Upper lobe of right lung (tissue), 1 donor: ENCODE measurements at regions not wholly inside any gene's neighbourhood (a gene's known extent, or its start where the extent isn't known, plus 50 kb on each side); places are given as distances from the start of the nearest gene placed in this dataset.

Source experiments
- ATAC-seq: fragments of 200-7000 bp; cut with Tn5 transposase; one replicate; pipeline ENCODE4 v1.9.1; 2020; ENCODE audit warnings: mild to moderate bottlenecking, moderate library complexity
- DNase-seq: peaks from one replicate; pipeline ENCODE4 v3.0.0-alpha.2; 2020
- H3K27ac ChIP-seq: fragments of 200-600 bp; one replicate; pipeline ENCODE4 v1.8.0; 2022
- H3K27me3 ChIP-seq: fragments of 200-600 bp; one replicate; pipeline ENCODE4 v1.8.0; 2022; ENCODE audit warnings: mild to moderate bottlenecking
- H3K36me3 ChIP-seq: fragments of 200-600 bp; one replicate; pipeline ENCODE4 v1.8.0; 2022
- H3K4me1 ChIP-seq: fragments of 200-600 bp; one replicate; pipeline ENCODE4 v1.8.0; 2022
- H3K4me3 ChIP-seq: fragments of 200-600 bp; one replicate; pipeline ENCODE4 v1.8.0; 2022; ENCODE audit warnings: mild to moderate bottlenecking
- H3K9me3 ChIP-seq: fragments of 200-600 bp; one replicate; pipeline ENCODE4 v1.8.0; 2022
- intact Hi-C: fragments of 100-400 bp; cut with DNase I; formaldehyde crosslinking; loops from one replicate; pipeline ENCODE4 v1.11.0; 2022
- TF ChIP-seq, protein P1 (sequence below): fragments of 200-600 bp; IDR thresholded peaks from one replicate; pipeline ENCODE4 v1.8.0; 2022; ENCODE audit warnings: antibody characterized with exemption
- donor health status: DM: no; HTN: yes; CAD: no; lungs with severe emphysema.

DNA sequence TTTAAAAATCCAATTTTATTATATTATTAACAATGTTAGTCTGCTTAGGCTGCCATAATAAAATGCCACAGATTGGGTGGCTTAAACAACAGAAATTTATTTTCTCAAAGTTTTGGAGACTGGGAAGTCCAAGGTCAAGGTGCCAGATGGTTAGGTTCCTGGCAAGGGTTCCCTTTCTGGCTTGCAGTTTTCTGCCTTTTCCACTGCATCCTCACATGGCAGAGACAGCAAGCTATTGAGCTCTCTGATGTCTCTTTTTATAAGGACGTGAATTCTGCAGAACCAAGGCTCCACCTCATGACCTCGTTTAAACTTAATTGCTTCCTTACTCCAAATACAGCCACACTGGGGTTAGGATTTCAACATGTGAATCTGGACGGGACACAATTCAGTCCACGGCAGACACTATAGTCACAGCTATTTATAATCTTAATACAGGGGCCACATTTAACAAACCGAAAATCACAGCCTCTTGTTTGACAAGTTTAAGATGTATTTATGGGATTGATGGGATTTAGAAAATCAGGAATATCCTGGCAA is 174.9 kb upstream of the PUM3 start:
- H3K9me3 ChIP-seq: no peaks in the 10 kb centered on the region
- H3K27me3 ChIP-seq: peaks cover 4% of the 10 kb centered on the region
- H3K4me1 ChIP-seq: no peaks in the 10 kb centered on the region
- ATAC-seq (no peak), DNase-seq (no peak)
- no peak overlapping the region for H3K27ac ChIP-seq
- TF ChIP-seq, protein P1, sequence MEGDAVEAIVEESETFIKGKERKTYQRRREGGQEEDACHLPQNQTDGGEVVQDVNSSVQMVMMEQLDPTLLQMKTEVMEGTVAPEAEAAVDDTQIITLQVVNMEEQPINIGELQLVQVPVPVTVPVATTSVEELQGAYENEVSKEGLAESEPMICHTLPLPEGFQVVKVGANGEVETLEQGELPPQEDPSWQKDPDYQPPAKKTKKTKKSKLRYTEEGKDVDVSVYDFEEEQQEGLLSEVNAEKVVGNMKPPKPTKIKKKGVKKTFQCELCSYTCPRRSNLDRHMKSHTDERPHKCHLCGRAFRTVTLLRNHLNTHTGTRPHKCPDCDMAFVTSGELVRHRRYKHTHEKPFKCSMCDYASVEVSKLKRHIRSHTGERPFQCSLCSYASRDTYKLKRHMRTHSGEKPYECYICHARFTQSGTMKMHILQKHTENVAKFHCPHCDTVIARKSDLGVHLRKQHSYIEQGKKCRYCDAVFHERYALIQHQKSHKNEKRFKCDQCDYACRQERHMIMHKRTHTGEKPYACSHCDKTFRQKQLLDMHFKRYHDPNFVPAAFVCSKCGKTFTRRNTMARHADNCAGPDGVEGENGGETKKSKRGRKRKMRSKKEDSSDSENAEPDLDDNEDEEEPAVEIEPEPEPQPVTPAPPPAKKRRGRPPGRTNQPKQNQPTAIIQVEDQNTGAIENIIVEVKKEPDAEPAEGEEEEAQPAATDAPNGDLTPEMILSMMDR: no peak
- no peaks in the 10 kb centered on the region for H3K36me3 ChIP-seq
- H3K4me3 ChIP-seq: no peak overlapping the region
- intact Hi-C loops: no loop called here

DNA sequence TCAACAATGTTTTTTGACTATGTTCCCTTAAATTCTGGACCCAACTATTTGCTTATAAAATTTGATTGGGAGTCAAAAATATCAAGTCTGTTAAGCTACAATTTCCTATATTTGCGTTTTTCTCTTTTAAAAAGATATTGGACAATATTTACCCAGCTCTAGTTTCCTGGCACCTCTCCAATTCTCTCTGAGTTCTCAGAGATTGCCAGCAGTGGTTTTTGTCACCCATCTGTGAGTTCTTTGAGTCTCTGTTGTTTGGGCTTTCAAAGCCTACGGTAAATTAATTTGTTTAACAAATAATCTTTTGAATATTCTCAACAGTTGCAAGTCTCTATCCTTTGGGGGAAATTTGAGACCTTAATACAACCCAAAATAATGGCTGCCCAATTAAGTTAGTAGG is 174.2 kb upstream of the PUM3 start:
- Histone ChIP-seq H3K4me1 (no peaks in the 10 kb centered on the region), H3K27me3 (peaks cover under 1% of the 10 kb centered on the region), H3K36me3 (no peaks in the 10 kb centered on the region), H3K9me3 (no peaks in the 10 kb centered on the region), H3K4me3 (no peak overlapping the region), H3K27ac (no peak overlapping the region)
- TF ChIP-seq, protein P1: no peak
- no peak for DNase-seq
- ATAC-seq: no peak
- intact Hi-C loops: no loop called here

DNA sequence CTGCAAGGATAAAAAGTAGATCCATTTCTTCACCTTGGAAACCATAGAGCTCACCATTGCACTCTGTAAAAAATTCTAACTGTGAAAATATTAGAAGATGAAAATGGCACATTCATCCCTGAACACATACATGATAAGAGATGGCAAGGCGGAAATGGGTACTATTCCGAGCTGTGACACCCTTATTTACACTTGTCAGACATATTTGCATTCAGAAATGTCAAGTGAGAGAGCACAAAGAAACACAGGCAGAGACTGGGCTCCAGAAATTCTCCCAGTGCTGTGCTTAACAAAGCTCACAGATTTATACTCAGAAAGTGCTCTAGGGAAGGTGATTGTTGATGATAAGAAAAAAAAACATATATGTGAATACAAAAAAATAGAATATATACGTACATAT is 170.3 kb upstream of the PUM3 start:
- DNase-seq (no peak), ATAC-seq (no peak)
- intact Hi-C loops: no loop called here
- no peaks in the 10 kb centered on the region for H3K4me1 ChIP-seq
- H3K36me3 ChIP-seq: no peaks in the 10 kb centered on the region
- H3K27me3 ChIP-seq: no peaks in the 10 kb centered on the region
- no peaks in the 10 kb centered on the region for H3K9me3 ChIP-seq
- TF ChIP-seq, protein P1: no peak
- H3K4me3 ChIP-seq: no peak overlapping the region
- no peak overlapping the region for H3K27ac ChIP-seq

DNA sequence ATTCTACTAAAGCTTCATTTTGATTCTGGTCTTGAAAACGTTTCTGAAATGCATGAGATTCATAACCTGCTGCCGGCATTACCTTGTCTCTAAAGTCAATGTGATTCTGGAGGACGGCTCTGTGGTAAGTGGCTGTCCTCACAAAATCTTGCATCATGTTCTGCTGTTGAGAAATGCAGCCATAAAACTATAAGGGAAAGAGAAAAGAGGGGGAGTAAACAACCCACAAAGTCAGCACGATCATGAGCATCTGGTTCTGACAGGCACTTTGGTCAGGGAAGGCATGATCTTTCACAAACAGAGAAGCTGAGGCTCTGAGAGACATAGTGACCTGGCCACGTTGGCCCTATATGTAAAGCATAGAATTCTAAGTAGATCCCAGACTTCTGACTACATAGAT is 168.9 kb upstream of the PUM3 start:
- Histone ChIP-seq H3K27me3 (no peaks in the 10 kb centered on the region), H3K4me3 (no peak overlapping the region), H3K27ac (no peak overlapping the region), H3K9me3 (no peaks in the 10 kb centered on the region), H3K36me3 (no peaks in the 10 kb centered on the region), H3K4me1 (no peaks in the 10 kb centered on the region)
- ATAC-seq (no peak), DNase-seq (no peak)
- intact Hi-C loops: no loop called here
- TF ChIP-seq, protein P1: no peak

DNA sequence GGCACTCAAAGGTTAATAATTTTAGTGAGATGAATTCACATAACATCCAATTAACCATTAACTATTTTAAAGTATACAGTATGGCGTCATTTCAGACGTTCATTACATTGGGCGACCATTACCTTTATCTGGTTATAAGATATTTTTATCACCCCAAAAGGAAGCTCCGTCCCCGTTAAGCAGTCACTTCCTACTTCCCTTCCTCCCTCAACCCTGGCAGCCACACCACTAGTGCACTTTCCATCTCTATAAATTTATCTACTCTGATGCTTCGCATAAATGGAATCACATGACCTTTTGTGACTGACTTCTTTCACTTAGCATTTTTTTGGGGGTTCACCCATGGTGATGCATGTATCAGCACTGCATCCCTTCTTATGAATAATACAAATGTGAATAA is 168.3 kb upstream of the PUM3 start:
- Histone ChIP-seq H3K36me3 (no peaks in the 10 kb centered on the region), H3K27me3 (no peaks in the 10 kb centered on the region), H3K27ac (no peak overlapping the region), H3K4me3 (no peak overlapping the region), H3K9me3 (no peaks in the 10 kb centered on the region), H3K4me1 (no peaks in the 10 kb centered on the region)
- DNase-seq (no peak), ATAC-seq (no peak)
- TF ChIP-seq, protein P1: no peak
- intact Hi-C loops: no loop called here

DNA sequence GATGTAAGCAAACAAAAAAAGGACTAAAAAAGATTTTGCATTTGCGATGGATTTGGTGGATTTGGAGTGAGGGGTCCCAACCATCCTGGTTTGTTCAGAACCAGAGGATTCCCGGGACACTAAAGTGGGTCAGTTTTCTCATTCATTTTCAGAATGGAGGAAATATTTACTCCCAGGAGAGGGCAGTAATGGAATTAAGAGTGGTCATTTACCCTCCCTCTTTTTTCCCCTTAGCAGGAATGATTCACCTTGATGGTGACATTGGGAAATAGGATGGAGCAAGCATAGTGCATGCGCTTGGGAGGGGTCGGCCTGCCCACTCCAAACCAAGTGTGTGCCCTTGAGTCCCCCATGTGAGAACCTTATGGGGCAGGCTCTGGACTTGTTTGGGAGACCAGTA is 164.2 kb upstream of the PUM3 start:
- Histone ChIP-seq H3K4me3 (no peak overlapping the region), H3K9me3 (no peaks in the 10 kb centered on the region), H3K36me3 (no peaks in the 10 kb centered on the region), H3K27me3 (no peaks in the 10 kb centered on the region), H3K4me1 (no peaks in the 10 kb centered on the region), H3K27ac (no peak overlapping the region)
- intact Hi-C loops: no loop called here
- TF ChIP-seq, protein P1: no peak
- DNase-seq: no peak
- ATAC-seq: no peak
